Common myeloid progenitor, CD34-positive (primary cell): ENCODE measurements at regions not wholly inside any gene's neighbourhood (a gene's known extent, or its start where the extent isn't known, plus 50 kb on each side); places are given as distances from the start of the nearest gene placed in this dataset.
A peak's percentile ranks its signal among the peaks of the same experiment; 100 is the strongest.

ENCODE experiments used
- CTCF ChIA-PET: fragments of 350-600 bp; sonication (Branson Sonifier 250); formaldehyde crosslinking; loops from one replicate; lab custom pipeline; 2021; ENCODE audit warnings: antibody characterized with exemption; lab: Charles Lee
- POLR2A ChIA-PET: fragments of 350-600 bp; sonication (Branson Sonifier 250); formaldehyde crosslinking; loops from one replicate; lab custom pipeline; 2021; ENCODE audit warnings: antibody characterized with exemption; lab: Charles Lee
- DNase-seq, 3 donors: peaks; one replicate each; pipeline versions ENCODE4 v3.0.0 to v3.0.0-alpha.2; 2013
- H3K27ac ChIP-seq, 2 experiments: 1 replicate in 1 of 2; 2 replicates in 1 of 2; pipeline ENCODE4 v1.7.0; 2013; ENCODE audit warnings: inconsistent platforms in 2 of 2, low read length in 2 of 2, mild to moderate bottlenecking in 2 of 2, low read depth in 1 of 2, moderate library complexity in 1 of 2; ENCODE audit not compliant: severe bottlenecking in 2 of 2, insufficient read depth in 1 of 2, poor library complexity in 1 of 2
- H3K27me3 ChIP-seq, 5 experiments: replicated peaks in 2 of 5; 1 replicate in 3 of 5; 2 replicates in 2 of 5; pipeline versions ENCODE4 v1.6.1 to v1.7.0; 2013; ENCODE audit warnings: low read length in 4 of 5, mild to moderate bottlenecking in 2 of 5, moderate library complexity in 2 of 5, inconsistent platforms in 1 of 5; ENCODE audit not compliant: insufficient read depth in 5 of 5, control insufficient read depth in 4 of 5
- H3K36me3 ChIP-seq, 4 experiments: 1 replicate in 2 of 4; 2 replicates in 2 of 4; pipeline versions ENCODE4 v1.6.1 to v1.7.0; 2013; ENCODE audit warnings: low read length in 3 of 4, control low read depth in 1 of 4, mild to moderate bottlenecking in 1 of 4; ENCODE audit not compliant: control insufficient read depth in 4 of 4, insufficient read depth in 4 of 4
- H3K4me1 ChIP-seq, 4 experiments: 1 replicate in 3 of 4; 2 replicates in 1 of 4; pipeline versions ENCODE4 v1.6.1 to v1.7.1; 2013; ENCODE audit warnings: low read length in 3 of 4, mild to moderate bottlenecking in 3 of 4, control low read depth in 1 of 4, inconsistent platforms in 1 of 4, moderate library complexity in 1 of 4; ENCODE audit not compliant: control insufficient read depth in 4 of 4, insufficient read depth in 4 of 4; ENCODE audit errors: control extremely low read depth in 1 of 4
- H3K4me3 ChIP-seq, 7 experiments: 1 replicate in 4 of 7; 2 replicates in 3 of 7; pipeline versions ENCODE4 v1.5.1 to v1.7.0; 2013; ENCODE audit warnings: mild to moderate bottlenecking in 7 of 7, low read length in 6 of 7, moderate library complexity in 6 of 7, inconsistent platforms in 2 of 7, low read depth in 2 of 7, control low read depth in 1 of 7; ENCODE audit not compliant: insufficient read depth in 4 of 7, control insufficient read depth in 1 of 7; ENCODE audit errors: extremely low read depth in 1 of 7
- H3K9me3 ChIP-seq, 5 experiments: 1 replicate in 4 of 5; 2 replicates in 1 of 5; pipeline versions ENCODE4 v1.6.1 to v1.7.1; 2013; ENCODE audit warnings: low read length in 4 of 5, mild to moderate bottlenecking in 2 of 5, inconsistent platforms in 1 of 5, low read depth in 1 of 5, moderate library complexity in 1 of 5; ENCODE audit not compliant: control insufficient read depth in 4 of 5, insufficient read depth in 2 of 5; ENCODE audit errors: control extremely low read depth in 1 of 5
- WGBS: methylation state at CpG from one replicate; pipeline ENCODE4 v1.1.5; 2013; ENCODE audit not compliant: insufficient coverage; 5-methylcytosine and 5-hydroxymethylcytosine counted together

DNA sequence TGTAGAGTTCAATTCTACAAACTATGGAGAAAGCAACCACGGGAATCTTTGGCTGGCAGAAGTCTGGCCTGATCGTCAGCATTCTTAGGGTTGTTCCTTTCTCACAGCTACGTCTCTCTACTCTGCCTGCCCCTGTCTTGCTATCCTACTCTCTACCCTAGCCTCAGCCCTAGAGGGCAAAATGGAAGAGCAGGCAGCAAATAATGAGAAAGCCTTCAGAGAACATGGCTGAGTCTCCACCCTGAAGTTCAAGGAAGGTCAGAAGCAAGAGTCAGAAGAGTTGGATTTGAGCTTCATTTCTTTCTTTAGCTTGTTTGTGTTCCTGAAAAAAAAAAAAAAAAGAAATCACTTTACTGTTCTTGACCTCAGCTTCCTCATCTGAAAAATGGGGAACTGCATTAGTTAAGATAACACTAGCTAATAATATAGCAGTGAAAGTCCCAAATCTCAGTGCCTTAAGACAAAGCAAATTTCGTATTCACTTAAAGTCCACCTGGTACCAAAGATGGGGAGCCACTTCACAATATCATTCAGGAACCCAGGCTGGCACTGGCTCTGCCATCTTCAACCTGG is 50.2 kb upstream of the CCND2 start:
- 92% methylated on average over 3 of the region's 4 CpGs for WGBS
- ChIA-PET POLR2A (no interaction called here), CTCF (interaction anchor here (0.6 to 1.2 kb wide), 3 partner anchors 10 to 225 kb away, joined by 3 read pairs; no protein-coding TSS in a partner anchor)
- Histone ChIP-seq H3K27ac (no peak overlapping the region), H3K4me1 (peaks cover 9 to 21% (median 17%) of the 10 kb centered on the region in 4 experiments), H3K9me3 (peaks cover 0 to 3% (median 0%) of the 10 kb centered on the region in 5 experiments), H3K27me3 (no peaks in the 10 kb centered on the region), H3K36me3 (no peaks in the 10 kb centered on the region), H3K4me3 (no peak overlapping the region)
- DNase-seq = peak in 2 of 3 donors; percentile 31 to 33

DNA sequence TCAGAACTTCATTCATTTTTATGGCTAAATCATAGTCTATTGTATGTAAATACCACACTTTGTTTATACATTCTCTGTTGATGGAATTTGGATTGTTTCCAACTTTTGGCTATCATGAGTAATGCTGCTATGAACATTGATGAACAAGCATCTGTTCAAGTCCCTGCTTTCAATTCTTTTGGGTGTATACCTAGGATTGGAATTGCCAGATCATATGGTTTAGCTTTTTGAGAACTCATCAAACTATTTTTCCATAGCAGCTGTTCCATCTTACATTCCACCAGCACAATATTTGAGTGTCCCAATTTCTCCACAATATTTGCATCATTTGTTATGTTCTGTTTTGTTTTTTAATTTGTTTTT is 52.3 kb upstream of the CCND2 start:
- peaks cover 0 to 3% (median 0%) of the 10 kb centered on the region in 5 experiments for H3K9me3 ChIP-seq
- CTCF ChIA-PET = no interaction called here
- POLR2A ChIA-PET = no interaction called here
- H3K4me3 ChIP-seq = no peak overlapping the region
- H3K36me3 ChIP-seq = no peaks in the 10 kb centered on the region
- H3K27me3 ChIP-seq = no peaks in the 10 kb centered on the region
- peaks cover 15 to 34% (median 26%) of the 10 kb centered on the region in 4 experiments for H3K4me1 ChIP-seq
- peak in 2 of 3 donors; percentile 46 to 50 for DNase-seq
- no peak overlapping the region for H3K27ac ChIP-seq

DNA sequence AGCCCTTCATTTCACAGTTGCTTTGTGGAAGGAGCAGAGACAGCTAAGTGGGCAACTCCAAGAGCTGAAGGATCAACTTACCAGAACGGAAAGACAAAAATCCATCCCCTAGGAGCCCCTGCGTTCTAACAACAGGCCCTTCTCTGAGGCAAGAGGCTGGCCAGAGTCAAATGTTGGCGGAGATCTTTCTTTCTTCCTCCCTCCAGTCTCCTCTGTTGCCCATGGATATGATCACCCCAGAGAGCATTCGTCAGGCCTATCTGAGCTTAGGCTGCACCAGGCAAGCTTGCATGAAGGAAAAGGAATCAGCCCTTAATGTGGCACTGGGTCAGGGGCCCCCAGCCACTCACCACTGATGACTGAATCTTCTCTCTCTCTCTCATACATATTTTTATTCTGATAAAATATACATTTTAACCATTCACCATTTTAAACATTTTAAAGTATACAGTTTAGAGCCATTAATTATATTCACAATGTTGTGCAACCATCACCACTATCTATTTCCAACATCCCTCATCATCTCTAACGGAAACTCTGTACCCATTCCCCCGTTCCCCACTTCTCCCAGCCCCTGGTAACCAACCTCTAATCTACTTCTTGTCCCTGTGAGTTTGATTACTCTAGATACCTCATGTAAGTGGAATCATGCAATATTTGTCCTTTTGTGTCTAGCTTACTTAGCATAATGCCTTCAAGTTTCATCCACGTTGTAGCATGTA is 52.9 kb upstream of the CCND2 start:
- H3K27me3 ChIP-seq = no peaks in the 10 kb centered on the region
- peaks cover 15 to 39% (median 32%) of the 10 kb centered on the region in 4 experiments for H3K4me1 ChIP-seq
- POLR2A ChIA-PET = no interaction called here
- DNase-seq = no peak
- WGBS = 78% methylated on average over 5 of the region's 7 CpGs
- peaks cover 0 to 3% (median 0%) of the 10 kb centered on the region in 5 experiments for H3K9me3 ChIP-seq
- no peak overlapping the region for H3K4me3 ChIP-seq
- no peak overlapping the region for H3K27ac ChIP-seq
- CTCF ChIA-PET = no interaction called here
- no peaks in the 10 kb centered on the region for H3K36me3 ChIP-seq

DNA sequence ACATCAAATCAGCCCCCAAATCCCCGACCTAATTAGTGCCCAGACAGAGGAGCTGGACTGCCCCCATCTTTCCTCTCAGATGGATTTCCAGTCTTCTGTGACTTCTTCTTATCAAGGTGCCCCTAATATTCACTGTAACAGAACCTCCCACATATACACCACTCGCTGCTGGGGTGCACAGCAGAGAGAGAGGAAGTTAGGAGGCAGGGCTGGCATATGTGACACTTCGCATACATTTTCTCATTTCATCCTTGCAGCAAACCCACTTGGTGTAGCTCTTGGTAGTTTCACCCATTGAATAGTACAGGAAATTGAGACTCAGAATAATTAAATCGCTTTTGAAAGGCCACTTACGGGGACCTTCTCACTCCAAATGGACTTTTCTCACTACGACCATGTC is 56.5 kb upstream of the CCND2 start:
- no peaks in the 10 kb centered on the region for H3K27me3 ChIP-seq
- H3K9me3 ChIP-seq = peaks cover 0 to 3% (median 0%) of the 10 kb centered on the region in 5 experiments
- H3K4me3 ChIP-seq = no peak overlapping the region
- POLR2A ChIA-PET = no interaction called here
- CTCF ChIA-PET = interaction anchor here (0.9 to 3.2 kb wide), 8 partner anchors 11 to 106 kb away, joined by 3 to 12 read pairs (median 4); no protein-coding TSS in a partner anchor
- H3K36me3 ChIP-seq = no peaks in the 10 kb centered on the region
- peak in 2 of 3 donors; percentile 32 to 50 for DNase-seq
- H3K27ac ChIP-seq = no peak overlapping the region
- 81% methylated on average over 6 of the region's 6 CpGs for WGBS
- H3K4me1 ChIP-seq = peaks cover 13 to 38% (median 30%) of the 10 kb centered on the region in 4 experiments

DNA sequence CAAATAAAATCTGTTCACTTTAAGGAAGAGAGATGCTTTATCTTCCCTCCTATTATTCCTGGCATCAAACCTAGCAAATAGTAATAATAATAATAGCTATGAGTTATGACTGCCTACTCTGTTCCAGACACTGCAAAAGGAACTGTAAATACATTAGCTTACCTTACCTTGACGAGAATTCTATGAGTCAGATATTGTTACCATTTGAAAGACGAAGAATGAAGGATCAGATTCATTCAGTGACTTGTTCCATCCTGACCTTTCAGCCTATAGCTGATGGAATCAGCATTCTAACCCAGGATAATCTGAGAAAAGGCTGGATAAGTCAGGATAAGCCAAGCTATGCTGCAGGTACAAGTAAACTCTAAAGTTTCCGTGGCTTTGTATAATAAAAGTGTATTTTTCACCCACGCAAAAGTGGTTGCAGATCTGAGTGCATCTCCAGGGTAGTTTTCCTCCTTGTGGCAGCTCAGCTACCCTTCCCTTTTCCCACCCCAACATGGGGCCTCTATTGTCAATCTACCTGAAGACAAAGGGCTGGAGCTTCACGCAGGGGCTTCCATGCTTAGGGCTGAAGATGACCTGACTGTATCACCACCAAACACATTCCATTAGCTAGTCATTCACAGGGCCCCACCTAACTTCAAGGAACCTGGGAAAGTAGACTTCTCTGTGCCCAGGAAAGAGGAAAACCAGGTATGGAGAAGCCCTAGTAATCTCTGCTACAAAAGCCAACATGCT is 57.2 kb upstream of the CCND2 start:
- no peak overlapping the region for H3K4me3 ChIP-seq
- H3K4me1 ChIP-seq = peaks cover 13 to 38% (median 30%) of the 10 kb centered on the region in 4 experiments
- no peak for DNase-seq
- H3K27ac ChIP-seq = peak overlapping the region in 1 of 2 experiments; percentile 35
- ChIA-PET POLR2A (interaction anchor here (0.8 to 1.3 kb wide), 2 partner anchors 52 to 56 kb away, joined by 3 to 4 read pairs; no protein-coding TSS in a partner anchor), CTCF (interaction anchor here (0.8 to 3.2 kb wide), 16 partner anchors 11 to 330 kb away, joined by 3 to 12 read pairs (median 4); no protein-coding TSS in a partner anchor)
- 96% methylated on average over 5 of the region's 5 CpGs for WGBS
- H3K27me3 ChIP-seq = no peaks in the 10 kb centered on the region
- peaks cover 0 to 3% (median 0%) of the 10 kb centered on the region in 5 experiments for H3K9me3 ChIP-seq
- no peaks in the 10 kb centered on the region for H3K36me3 ChIP-seq

DNA sequence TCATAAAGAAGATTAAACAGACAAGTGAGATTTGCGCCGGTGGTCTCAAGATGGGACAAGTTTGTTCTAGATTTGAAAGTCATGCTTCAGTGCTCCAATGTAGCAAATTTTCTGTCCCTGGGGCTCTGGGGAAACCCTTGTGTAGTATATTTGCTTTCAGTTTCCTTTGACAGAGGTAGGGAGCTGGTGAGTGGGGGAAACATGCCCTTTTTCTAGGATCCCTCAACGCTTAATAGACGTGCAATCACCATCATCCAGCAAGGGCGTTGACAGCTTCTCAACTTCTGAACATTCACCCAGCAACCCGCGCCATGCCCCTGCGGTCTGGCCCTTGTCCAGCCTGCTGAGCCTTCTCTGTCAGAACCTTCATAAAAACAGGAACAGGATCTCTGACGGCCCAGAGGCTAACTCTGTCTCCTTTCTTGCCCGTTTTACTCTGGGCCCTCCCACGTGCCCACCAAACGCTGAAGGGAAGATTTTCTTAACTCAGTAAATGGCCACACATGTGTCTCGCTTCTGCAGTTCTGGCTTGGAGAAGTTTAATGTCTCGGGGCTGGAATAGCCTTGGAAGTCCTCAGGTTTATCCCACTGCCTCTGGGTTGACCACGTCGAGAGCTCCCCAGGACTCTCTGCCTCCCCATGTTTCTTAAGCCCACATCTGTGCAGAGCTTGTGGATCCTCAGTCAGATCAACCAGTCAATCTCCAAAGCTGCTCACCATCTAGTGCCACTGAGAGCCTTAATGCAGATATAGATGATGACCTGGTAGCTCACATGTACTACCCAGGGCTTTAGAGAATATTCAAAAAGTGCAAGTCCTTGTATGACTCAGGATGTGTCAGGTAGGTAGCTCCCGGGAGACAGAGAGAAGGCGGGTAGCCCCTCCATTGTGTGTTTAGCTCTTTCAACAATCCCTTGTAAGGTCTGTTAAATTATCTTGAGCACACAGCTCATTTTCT is 58.1 kb upstream of the CCND2 start:
- H3K9me3 ChIP-seq = peaks cover 0 to 3% (median 0%) of the 10 kb centered on the region in 5 experiments
- peak overlapping the region in 6 of 7 experiments; percentile 20 to 62 (median 36) for H3K4me3 ChIP-seq
- H3K27me3 ChIP-seq = no peaks in the 10 kb centered on the region
- ChIA-PET CTCF (interaction anchor here (0.9 to 3.2 kb wide), 15 partner anchors 10 to 329 kb away, joined by 3 to 12 read pairs (median 4); no protein-coding TSS in a partner anchor), POLR2A (interaction anchor here (0.7 to 1.3 kb wide), 4 partner anchors 35 to 56 kb away, joined by 3 to 4 read pairs (median 3); no protein-coding TSS in a partner anchor)
- peak; percentile 96 to 99 (median 99) for DNase-seq
- 13% methylated on average over 16 of the region's 18 CpGs for WGBS
- H3K27ac ChIP-seq = peak overlapping the region in 1 of 2 experiments; percentile 35
- H3K36me3 ChIP-seq = no peaks in the 10 kb centered on the region
- peaks cover 13 to 38% (median 30%) of the 10 kb centered on the region in 4 experiments for H3K4me1 ChIP-seq
